Endothelial cell of hepatic sinusoid (primary cell): ENCODE measurements at regions not wholly inside any gene's neighbourhood (a gene's known extent, or its start where the extent isn't known, plus 50 kb on each side); places are given as distances from the start of the nearest gene placed in this dataset.

Source experiments
- in situ Hi-C: cut with HindIII; loops from 2 replicates; pipeline ENCODE4 v1.10.0; 2017; ENCODE audit warnings: low sequenced_read_pairs

DNA sequence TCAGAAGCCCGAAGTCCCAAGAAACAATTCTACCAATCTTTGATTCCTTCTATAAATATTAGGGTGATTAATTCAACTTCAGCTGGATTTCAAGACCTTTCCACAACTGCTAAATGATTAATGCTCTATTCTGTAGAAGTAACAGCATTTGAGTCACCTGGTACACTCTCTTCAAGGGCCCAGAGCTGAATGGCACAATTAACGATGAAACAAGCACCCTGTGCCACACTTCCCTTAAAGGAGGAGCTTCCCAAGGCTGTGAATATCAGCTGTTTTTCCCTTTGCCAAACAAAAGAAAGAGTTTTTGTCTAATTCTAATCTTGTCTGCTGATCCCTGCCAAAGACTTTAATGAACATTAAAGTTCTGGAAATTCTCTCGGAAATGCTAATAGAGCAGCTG, 56.0 kb downstream of the BOD1L2 start:
- in situ Hi-C loops: no loop called here

DNA sequence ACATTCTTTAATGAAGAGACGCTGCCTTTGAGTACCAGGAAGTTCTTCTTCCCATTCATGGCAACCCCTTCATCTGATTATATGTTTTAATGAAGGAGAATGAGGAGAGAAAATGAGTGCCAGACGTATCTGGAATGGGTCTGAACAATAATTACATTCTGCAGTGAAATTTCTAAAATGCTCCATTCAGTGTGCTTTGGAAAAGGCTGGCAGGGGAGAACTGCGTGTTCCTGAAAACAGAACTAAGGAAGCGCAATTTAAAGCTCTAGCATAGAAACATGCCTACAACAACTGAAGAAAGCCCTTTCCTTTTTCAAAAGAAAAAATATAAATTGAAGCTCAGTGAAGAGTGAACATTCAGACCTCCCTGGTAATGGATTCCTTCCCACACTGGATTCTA, 58.8 kb downstream of the BOD1L2 start:
- in situ Hi-C loops: no loop called here

DNA sequence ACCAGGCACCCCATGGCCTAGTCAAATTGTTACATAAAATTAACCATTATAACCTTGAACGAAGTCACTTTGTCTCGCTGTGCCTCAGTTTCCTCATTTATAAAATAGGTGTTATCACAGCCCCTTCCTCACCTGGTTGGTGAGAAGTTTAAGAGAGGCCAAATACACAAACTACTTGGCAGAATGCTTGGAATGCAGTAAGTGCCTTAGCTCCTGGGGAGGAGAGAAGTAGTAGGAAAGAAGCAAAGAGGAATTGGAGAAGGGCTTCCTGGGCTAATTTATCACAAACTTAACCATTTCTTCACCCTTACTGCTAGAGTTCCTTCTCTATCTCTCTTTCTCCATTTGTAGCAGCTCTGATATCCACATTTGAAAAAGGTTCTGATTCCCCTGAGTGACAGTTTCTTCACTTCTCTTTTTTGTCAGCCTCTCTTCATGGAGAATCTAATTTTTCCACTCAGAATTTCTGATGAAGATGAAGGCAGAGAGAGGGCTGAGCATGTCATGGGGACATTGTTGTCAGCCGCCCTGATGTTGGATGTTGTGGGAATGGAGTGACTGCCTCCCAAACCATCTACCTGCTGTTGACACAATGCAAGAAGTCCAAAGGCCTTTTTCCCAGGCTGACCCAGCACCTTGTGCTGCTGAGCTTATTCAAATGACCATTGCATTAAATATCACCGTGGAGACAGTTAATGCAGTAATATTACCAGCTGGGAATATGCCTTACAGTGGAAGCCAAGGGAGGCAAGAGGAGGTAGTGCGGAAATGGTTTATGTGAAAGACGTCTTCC, 60.4 kb downstream of the BOD1L2 start:
- in situ Hi-C loops: no loop called here

DNA sequence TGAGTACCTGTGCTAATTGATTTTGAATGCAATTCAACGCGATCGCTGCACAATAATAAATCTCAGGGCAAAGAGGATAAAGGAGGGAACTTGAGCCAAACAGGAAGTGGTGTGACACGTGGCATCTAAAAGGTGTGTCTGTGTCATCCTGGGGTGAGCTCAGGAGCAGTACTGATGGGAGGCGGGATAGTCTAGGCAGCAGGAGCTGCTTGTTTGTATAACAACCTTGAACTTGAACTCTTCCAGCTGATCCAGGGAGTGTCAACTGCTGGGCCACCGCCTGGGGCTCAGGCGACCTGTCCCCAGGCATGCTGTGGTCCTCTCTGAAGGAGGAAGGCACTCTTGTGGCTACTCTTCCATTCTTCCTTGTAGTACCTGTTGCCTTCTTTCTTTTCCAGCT, 61.2 kb downstream of the BOD1L2 start:
- in situ Hi-C loops: no loop called here

DNA sequence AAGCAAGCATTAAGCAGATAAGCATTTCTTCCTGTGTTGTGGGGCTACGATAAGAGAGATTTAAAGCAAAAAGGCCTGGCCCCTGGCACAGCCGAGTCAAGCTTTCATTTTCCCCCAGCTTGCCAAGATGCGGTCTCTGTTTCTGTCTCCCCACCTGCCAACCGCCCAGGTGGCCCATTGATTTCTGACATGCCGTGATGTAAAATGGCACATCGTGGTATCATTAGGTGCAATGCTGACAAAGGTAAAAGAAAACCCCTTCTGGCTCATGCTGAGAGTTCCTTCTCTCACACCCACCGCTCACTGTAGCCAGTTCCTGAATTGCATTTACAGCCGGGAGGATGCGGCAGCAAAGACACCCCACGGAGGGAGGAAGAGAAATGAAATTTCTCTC, 62.8 kb downstream of the BOD1L2 start:
- in situ Hi-C loops: no loop called here

DNA sequence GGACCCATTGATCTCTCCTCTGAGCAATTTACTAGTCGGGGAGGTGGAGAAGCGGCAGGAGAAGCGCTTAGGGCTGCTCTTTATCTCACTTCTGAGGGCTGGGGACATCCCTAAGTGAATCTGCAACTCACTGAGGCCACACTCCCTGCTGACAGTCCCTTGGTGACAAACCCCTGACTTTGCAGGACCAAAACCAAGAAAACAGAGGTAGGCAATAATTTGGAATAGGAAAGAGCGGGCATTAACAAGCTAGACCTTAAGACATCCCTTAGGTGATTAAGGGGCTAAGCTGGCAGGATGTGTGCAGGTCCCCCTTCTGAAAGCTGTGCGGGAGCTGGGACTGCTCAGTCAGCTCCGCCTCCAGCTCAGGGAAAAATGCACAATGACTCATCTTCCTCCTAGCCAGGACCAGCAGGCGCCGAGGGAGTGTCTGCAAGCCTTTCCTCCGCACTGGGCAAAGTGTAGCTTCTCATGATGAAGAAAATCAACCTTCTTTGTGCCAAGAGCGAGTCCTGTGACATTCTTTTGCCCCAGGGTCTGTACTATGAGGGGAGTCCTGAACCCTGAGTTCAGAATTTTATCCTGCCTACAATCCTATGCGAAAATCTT, 63.3 kb downstream of the BOD1L2 start:
- in situ Hi-C loops: no loop called here

DNA sequence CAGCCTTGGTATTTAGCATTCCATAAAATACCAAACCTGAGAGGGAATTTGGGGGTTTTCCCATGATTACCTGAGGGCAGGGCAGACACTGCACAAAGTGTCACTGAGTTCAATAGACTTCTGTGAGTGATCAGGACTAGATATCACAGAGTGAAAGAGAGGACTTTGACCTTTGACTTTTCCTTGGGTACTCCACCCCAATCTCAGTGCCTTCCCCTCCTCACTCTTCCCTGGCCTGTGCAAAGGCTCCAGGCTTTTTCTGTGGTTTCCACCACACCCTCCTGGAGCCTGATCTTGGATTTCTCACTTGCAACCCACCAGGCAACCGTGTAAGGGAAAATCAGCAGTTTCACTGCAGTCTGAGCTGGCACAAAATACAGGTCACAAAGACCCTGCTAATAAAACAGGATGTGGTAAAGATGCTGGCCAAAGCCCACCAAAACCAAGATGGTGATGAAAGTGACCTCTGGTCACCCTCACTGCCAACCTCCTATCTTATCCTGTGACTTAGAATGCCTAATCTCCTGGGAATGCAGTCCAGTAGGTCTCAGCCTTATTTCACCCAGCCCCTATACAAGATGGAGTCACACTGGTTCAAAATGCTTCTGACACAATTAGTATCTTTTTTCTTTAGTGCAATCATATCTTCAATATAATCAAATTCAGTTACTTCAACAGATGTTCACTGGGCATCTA, 64.0 kb downstream of the BOD1L2 start:
- in situ Hi-C loops: no loop called here

DNA sequence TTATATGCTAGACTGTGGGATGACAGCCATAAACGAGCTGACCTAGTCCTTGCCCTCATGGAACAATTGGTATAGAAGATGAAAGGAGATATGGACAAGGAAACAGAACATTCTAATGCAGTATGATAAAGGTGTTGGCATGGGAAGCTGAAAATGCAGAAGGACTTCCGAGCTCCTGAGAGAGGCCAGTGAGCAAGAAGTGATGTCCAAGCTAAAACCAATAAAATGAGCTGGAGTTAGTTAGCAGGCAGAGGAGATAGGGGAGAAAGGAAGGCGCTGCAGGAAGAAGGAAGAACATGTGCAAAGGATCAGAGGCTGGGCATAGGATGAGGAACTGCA, 64.5 kb downstream of the BOD1L2 start:
- in situ Hi-C loops: no loop called here

DNA sequence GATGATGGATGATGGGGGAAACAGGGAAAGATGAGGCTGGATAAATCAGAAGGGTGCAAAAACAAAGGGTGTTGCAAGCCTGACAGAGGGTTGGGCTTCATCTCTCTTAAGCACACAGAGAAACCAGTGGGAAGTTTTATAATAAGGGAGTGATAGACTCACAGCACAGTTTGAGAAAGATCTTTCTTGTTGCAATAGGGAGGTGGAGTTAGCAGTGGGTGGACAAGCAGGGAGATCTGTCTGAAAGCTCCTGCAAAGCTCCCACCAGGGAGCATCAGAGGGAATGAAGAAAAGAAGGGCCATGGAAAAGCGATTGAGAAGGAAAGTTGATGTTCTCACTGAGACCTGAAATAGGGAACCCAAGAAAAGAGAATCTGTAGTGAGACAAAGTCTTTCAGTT, 64.9 kb downstream of the BOD1L2 start:
- in situ Hi-C loops: no loop called here

DNA sequence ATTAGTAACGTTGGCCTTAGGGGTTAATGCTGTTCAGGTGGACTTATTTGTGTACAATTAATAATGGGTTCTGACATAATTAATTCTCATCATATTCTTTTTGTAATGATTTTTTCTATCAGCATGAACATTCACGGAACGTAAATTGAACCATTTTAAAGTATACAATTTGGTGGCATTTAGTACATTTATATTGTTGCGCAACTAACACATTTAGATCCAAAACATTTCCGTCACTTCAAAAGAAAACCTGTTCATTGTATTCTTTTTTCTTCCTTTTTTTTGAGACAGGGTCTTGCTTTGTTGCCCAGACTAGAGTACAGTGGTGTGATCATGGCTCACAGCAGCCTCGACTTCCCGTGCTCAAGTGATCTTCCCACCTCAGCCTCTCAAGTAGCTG, 65.8 kb downstream of the BOD1L2 start:
- in situ Hi-C loops: no loop called here

DNA sequence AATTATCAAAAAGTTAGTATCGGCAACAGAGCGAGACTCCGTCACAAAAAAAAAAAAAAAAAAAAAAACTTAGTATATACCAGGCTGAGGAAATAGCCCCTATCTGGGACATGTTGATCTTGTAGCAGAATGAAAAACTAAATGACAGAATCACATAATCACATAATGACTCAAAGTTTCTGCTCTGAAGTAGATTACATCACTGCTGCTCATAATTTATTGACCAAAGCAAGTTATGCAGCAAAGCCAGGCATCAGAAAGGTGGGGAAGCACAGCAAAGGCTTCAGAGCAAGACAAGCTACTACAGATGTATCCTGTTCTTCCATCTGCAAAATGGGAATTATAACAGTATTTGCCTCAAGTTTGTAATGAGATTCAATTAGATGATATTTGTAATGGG, 68.1 kb downstream of the BOD1L2 start:
- in situ Hi-C loops: no loop called here

DNA sequence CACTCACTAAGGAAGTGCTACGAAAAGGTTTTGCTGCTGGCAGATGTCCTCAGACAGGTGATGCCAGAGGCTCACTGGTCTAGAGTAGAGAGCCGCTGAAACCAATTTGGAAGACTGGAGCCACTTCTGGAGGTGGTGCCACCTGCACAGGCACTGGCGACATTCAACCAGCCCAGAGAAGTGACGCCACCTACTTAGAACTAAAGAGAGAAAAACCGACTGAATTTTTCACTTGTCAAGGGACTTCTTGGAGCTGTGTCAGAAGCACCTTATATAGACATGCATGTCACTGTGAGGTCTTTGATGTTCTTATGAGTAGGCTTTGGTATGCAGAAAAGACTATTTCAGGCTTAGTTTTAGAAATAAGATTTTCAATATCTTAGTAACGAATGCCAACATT, 71.4 kb downstream of the BOD1L2 start:
- in situ Hi-C loops: no loop called here

DNA sequence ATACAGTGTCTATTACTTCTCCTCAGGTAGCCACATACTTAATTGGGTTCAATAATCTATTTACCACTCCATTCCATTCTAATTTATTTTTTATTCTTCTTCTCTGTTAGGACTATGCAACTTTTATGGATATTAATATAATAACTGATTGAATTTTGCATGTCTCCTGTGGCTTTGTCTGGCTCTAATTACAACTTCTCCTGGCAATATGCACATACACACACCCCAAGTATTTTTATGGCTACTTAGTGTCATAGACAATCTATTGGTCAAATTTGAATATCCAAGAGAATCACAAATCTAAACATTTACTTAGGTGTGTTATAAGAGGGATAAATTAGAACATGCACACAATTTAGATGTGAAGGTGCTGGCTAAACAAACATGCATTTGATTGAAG, 73.1 kb downstream of the BOD1L2 start:
- in situ Hi-C loops: no loop called here

DNA sequence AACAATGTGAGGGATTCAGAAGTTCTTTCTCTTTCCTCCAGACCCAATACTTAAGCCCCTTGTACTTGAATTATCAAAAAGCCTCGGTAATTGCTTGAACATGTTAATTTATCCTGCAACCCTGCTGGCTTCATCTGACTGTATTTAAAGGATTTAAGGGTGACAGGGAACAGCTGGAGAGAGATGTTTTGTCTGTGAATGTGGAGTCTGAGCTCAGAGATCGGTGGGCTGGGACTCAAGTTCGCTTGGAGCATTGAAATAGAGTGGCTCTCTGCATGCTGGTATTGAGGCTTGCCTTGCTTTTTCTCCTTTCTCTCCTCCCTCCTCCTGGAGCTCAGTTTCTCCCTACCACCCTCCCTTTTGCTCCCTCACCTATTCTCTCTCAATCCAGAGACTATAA, 73.6 kb downstream of the BOD1L2 start:
- in situ Hi-C loops: no loop called here

DNA sequence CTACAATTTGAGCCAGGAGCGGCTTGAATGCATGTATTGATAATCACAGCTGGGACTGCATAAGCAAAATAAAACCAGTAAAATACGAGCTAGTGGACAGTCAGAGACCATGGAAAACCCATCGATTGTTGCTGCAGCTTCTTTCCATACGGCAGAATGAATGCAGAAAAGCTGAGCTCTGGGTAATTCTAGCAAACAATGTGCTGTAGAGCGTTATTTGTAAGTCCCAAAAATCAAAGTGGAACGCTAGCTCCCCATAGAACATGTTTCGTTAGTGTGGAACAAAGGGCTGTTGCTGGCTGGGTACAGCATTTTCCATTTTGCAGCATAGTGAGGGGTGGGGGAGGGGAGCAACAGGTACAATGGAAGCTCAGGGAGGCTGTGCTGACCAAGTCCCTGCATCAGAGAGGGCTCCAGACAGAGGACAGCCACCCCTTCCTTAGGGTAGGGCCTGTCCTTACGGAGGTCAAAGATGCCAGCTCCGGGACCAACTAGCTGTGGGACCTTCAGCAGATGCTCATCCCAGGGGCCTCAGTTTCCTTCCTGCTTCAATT, 74.1 kb downstream of the BOD1L2 start:
- in situ Hi-C loops: no loop called here

DNA sequence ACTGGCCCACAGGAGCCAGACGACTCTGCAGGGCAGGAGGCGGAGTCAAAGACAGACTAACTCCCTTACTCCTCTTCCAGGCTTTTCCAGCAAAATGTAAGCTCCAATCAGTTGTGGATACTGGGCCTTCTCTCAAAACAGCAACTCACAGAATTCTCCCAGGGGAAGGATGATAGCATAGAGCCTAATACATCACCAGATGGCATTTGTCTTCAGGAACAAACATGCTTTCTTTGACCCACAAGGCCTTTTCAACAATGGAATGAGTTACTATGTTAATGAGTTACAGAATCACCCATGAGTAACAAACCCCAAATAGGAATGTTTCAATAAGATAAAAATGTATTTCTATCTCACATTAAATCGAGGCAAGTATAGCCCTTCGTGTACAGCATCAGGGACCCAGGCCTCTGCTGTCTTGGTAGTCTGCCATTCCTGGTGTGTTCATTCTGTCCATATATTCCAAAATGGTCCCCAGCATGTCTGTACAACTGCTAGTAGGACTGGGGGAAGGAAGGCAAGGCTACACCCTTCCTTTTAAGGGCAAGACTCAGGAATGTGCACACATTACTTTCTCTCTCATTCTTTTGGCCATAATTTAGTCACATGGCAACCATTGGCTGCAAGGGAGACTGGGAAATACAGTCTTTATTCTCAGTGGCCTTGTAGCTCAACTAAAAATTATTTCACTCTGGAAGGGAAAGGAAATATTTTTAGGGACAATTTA, 76.4 kb downstream of the BOD1L2 start:
- in situ Hi-C loops: no loop called here

DNA sequence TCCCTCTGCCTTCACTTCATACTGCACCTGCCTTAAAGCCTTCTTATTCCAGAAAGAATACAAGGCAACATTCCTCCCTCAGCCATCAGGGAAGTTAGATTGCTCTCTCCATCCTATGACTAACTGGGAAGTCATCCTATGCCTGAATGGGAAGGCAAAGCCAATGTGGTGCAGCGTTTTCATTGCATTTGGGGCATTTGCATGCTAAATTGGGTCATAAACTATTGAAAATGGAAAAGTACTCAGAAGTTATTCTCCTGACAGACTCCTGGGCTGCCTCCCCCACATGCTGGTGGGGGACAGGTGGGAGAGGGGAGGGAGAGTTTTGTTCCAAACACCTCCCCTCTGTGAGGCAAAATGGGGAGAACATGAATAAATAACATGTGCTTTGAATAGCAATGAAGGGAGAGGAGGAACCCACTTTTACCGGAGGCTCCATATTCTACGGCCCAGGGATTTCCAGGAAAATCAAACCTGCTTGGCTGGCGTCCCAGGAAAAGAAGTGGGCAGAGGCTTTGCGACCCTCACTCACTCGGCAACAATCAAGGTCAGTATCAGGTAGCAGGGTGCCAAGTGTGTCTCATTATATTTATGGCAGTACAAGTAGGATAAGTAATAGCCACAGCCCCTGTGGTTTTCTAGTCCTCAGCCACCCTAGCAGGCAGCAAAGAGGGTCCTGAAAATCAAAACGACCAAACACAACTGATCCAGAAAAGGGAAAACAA, 84.1 kb downstream of the BOD1L2 start:
- in situ Hi-C loops: no loop called here

DNA sequence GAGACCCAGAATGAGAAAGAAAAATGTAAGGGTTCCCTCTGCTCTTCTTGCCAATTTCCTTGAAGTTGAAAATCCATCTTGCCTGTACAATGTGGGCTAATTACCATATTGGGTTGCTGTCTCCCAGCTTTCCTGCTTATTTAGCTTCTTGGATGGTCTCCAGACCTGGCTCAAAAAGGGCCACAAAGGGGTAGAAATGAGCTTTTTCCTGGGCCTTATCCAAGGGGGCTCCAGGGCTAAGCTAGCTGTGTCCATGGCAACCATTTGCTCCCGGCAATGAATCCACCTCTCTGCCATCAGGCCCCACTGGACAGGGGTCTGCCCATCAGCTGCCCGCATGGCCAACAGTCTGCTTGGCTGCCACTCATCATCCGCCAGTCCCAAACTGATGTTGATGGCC, 85.0 kb downstream of the BOD1L2 start:
- in situ Hi-C loops: no loop called here

DNA sequence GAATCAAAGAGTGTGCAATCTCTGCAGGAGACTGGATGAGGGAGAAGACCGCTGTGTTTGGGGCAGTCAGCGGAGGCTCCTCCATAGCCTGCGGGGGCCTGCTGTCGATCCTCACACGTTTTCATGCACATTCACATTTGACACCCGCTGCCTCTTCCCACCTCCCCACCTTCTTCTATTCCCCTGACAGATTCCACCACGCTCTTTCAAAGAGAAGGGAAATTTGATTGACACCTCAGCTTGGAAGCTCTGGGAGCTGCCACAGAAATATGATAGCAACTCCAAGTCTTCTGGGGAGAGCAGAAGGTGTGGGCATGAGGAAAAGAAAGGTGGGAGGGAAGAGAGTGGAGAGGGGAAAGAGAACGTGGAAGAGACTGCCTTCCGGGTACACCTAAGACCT, 87.5 kb downstream of the BOD1L2 start:
- in situ Hi-C loops: no loop called here

DNA sequence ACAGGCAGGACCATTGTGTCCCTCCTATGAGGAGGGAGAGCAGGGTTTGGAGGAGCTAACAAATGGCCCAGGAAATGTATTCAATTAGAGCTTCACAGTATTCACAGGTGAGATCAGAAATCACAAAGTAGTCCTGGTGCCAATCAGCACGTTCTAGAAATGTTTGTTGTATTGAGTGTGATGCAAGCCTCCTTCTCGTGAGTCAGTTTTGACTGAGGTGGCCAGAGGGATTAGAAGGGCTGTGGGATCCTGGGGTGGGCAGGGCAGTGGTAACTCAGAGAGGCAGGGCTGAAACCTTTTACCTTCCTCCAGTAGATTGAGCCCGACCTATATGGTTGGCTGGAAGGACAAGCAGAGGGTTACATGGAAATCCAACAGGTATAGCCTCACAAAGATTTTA, 95.0 kb downstream of the BOD1L2 start:
- in situ Hi-C loops: no loop called here

DNA sequence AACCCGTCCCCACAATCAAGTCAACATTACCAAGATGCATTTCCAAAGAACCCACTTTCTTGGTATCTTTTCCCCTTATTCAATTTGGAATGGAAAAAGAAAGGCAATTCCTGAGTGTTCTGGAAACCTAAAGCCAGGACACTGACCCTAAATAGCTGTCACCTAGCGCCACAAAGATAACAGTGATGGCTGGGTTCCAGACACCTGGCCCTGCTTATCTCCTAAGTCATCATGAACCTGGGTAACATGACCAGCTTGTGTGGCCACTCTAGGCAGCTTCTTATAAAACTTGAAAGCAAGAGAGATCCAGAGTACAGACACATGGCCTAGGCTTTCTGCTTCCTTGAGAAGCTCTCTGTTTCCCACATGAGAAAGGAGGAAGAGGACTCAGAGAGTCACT, 95.4 kb downstream of the BOD1L2 start:
- in situ Hi-C loops: no loop called here
